ENCODE measurements at regions not wholly inside any gene's neighbourhood (a gene's known extent, or its start where the extent isn't known, plus 50 kb on each side); places are given as distances from the start of the nearest gene placed in this dataset.

DNA sequence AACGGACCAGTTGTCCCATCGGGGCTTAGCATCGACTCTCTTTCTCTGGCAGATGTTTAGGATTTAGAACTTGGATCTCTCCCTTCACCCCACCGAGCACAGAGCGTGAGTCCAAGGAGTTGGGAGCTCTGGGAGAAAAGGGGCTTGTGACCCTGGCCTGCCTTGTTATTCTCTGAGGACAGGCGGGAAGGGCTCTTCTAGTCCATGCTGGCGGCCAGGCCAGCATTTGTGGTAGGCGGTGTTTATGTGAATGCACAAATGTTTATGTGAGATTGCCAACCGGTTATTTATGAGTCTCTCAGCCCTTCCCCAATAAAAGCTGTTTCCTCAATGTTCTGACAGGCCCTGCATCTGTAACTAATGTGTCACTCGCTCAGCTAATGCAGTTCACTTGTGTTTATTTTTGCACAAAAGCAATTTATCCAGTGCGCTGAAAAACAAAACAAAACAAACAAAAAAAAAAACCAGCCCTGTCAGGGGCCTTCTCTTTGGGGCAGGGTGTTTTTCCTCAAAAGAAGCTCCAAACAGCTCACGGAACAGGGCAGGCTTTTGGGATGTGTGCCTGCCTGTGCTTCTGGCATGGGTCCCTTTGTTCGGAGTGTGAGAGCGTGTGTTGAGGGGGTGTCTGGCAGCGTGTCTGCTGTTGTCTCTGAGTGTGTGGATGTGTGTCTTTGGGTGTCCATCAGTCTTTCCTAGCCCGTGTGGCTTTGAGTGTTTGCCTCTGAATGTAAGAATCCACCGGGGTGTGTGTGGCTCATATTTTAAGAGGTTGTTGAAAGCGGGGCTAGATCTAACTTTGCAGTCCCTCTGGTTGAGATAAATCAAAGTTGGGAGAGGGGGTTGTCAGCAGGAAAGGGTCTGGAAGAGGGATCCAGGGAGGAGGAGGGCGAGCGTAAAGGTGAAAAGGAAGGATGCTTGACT, 52.8 kb upstream of the HAAO start:
- TF ChIP-seq EZH2phosphoT487 (IDR thresholded peaks at IDR 0.05; ENCODE audit: insufficient read depth, low read depth) (no peak), EZH2 (IDR thresholded peaks at IDR 0.05; ENCODE audit: insufficient read depth, poor library complexity, severe bottlenecking) (no peak)
